ENCODE measurements at regions not wholly inside any gene's neighbourhood (a gene's known extent, or its start where the extent isn't known, plus 50 kb on each side); places are given as distances from the start of the nearest gene placed in this dataset.
A peak's percentile ranks its signal among the peaks of the same experiment; 100 is the strongest.

- 44 to 61% methylated on average over 5 of the region's 5 CpGs for WGBS, 2 donors
- Histone ChIP-seq H3K27ac (ENCODE audit: low read depth in 1 of 2, low read length in 1 of 2) (no peak overlapping the region), H3K36me3 (ENCODE audit: control insufficient read depth in 4 of 4, insufficient read depth in 4 of 4, low read length in 4 of 4) (no peaks in the 10 kb centered on the region), H3K4me3 (no peak overlapping the region), H3K9me3 (ENCODE audit: control insufficient read depth in 4 of 4, insufficient read depth in 3 of 4, low read length in 3 of 4) (peaks cover 0 to 2% (median 0%) of the 10 kb centered on the region in 4 donors), H3K4me1 (ENCODE audit: control insufficient read depth in 5 of 5, insufficient read depth in 5 of 5, low read length in 5 of 5) (no peaks in the 10 kb centered on the region), H3K27me3 (ENCODE audit: control insufficient read depth in 3 of 3, insufficient read depth in 3 of 3, low read length in 2 of 3) (no peaks in the 10 kb centered on the region), H3K9ac (ENCODE audit: insufficient read depth in 1 of 2, low read length in 2 of 2) (no peak overlapping the region)
- TF ChIP-seq, protein P1, sequence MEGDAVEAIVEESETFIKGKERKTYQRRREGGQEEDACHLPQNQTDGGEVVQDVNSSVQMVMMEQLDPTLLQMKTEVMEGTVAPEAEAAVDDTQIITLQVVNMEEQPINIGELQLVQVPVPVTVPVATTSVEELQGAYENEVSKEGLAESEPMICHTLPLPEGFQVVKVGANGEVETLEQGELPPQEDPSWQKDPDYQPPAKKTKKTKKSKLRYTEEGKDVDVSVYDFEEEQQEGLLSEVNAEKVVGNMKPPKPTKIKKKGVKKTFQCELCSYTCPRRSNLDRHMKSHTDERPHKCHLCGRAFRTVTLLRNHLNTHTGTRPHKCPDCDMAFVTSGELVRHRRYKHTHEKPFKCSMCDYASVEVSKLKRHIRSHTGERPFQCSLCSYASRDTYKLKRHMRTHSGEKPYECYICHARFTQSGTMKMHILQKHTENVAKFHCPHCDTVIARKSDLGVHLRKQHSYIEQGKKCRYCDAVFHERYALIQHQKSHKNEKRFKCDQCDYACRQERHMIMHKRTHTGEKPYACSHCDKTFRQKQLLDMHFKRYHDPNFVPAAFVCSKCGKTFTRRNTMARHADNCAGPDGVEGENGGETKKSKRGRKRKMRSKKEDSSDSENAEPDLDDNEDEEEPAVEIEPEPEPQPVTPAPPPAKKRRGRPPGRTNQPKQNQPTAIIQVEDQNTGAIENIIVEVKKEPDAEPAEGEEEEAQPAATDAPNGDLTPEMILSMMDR (IDR thresholded peaks at IDR 0.05; ENCODE audit: control extremely low read depth, extremely low read depth), result no peak
- no peak for ATAC-seq (ENCODE audit: insufficient read depth, low FRiP score)
- DNase-seq, result no peak
Measured at GRCh38 chr13:87259479-87260083, 411.6 kb upstream of the SLITRK5 start.

DNA sequence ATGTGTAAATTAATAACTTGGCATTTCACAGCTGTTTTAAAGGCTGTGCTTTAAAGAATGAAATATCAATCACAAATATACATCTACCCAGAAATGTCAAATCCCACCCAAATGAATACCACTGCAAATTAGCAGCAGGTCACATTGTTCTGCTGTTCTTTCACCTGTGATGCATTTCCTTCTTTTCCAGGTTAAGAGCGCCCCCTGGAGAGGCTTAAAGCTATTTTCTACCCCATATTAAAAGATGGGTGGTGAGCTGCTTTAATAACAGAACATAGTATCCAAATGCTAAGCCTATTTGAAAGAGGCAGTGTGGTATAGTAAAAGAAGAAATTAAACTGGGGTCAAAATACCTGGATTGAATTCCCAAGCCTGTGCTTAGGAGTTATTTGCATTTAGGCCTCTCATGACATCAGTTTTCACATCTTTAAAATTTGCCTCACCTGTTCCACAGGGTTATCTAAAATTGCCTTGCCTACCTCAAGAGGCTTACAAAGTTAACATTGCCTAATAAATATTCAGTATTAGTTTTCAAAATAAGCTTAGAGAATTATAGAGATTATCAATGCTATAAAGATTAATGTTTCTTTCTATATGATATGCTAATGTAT lies 396.9 kb upstream of the SLITRK5 start:
- Histone ChIP-seq H3K9ac (ENCODE audit: insufficient read depth in 1 of 2, low read length in 2 of 2) (no peak overlapping the region), H3K27ac (ENCODE audit: low read depth in 1 of 2, low read length in 1 of 2) (no peak overlapping the region), H3K9me3 (ENCODE audit: control insufficient read depth in 4 of 4, insufficient read depth in 3 of 4, low read length in 3 of 4) (no peaks in the 10 kb centered on the region), H3K36me3 (ENCODE audit: control insufficient read depth in 4 of 4, insufficient read depth in 4 of 4, low read length in 4 of 4) (no peaks in the 10 kb centered on the region), H3K4me1 (ENCODE audit: control insufficient read depth in 5 of 5, insufficient read depth in 5 of 5, low read length in 5 of 5) (no peaks in the 10 kb centered on the region), H3K4me3 (no peak overlapping the region), H3K27me3 (ENCODE audit: control insufficient read depth in 3 of 3, insufficient read depth in 3 of 3, low read length in 2 of 3) (no peaks in the 10 kb centered on the region)
- WGBS, 2 donors, result 4 to 9% methylated on average over 1 of the region's 1 CpG
- ATAC-seq (ENCODE audit: insufficient read depth, low FRiP score) (no peak), DNase-seq (peak; percentile 14 to 57 (median 55))
- TF ChIP-seq, protein P1 (IDR thresholded peaks at IDR 0.05; ENCODE audit: control extremely low read depth, extremely low read depth), result no peak

DNA sequence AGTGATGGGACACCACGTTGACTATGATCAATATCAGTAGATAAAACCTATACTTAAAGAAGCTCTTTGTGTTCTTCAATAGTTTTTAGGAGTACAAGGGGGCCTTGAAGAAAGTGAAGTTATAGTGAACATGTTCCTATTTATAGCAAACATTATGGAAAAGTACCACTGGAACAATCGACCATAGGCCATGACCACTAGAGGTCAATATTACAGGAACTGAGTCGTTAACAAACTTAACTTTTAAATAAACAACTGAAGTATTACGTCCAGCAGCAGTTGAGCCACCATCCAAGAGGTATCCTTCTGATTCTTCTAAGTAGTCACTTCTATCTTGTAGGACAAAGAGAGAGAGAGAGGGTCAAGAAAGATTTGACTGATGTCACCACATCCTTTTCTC lies 391.0 kb upstream of the SLITRK5 start:
- Histone ChIP-seq H3K27me3 (ENCODE audit: control insufficient read depth in 3 of 3, insufficient read depth in 3 of 3, low read length in 2 of 3) (no peaks in the 10 kb centered on the region), H3K27ac (ENCODE audit: low read depth in 1 of 2, low read length in 1 of 2) (no peak overlapping the region), H3K36me3 (ENCODE audit: control insufficient read depth in 4 of 4, insufficient read depth in 4 of 4, low read length in 4 of 4) (no peaks in the 10 kb centered on the region), H3K9me3 (ENCODE audit: control insufficient read depth in 4 of 4, insufficient read depth in 3 of 4, low read length in 3 of 4) (no peaks in the 10 kb centered on the region), H3K4me3 (no peak overlapping the region), H3K9ac (ENCODE audit: insufficient read depth in 1 of 2, low read length in 2 of 2) (no peak overlapping the region), H3K4me1 (ENCODE audit: control insufficient read depth in 5 of 5, insufficient read depth in 5 of 5, low read length in 5 of 5) (no peaks in the 10 kb centered on the region)
- TF ChIP-seq, protein P1 (IDR thresholded peaks at IDR 0.05; ENCODE audit: control extremely low read depth, extremely low read depth), result no peak
- no peak for ATAC-seq (ENCODE audit: insufficient read depth, low FRiP score)
- no peak for DNase-seq
- 48 to 71% methylated on average over 4 of the region's 4 CpGs for WGBS, 2 donors
